ENCODE measurements at regions not wholly inside any gene's neighbourhood (a gene's known extent, or its start where the extent isn't known, plus 50 kb on each side); places are given as distances from the start of the nearest gene placed in this dataset.

GRCh38 chr6:16868968-16869367, 107.7 kb upstream of the ATXN1 start:
- H3K36me3 Mint-ChIP-seq (ENCODE audit: insufficient read depth in 2 of 2): no peaks in the 10 kb centered on the region
- no peak overlapping the region for H3K27ac Mint-ChIP-seq
- no peaks in the 10 kb centered on the region for H3K9me3 Mint-ChIP-seq
- no peak for DNase-seq
- H3K27me3 Mint-ChIP-seq (ENCODE audit: low read depth): peaks cover 42% of the 10 kb centered on the region
- ATAC-seq (replicated peaks in 1 of 2): no peak
- H3K4me3 Mint-ChIP-seq: no peak overlapping the region
- no peaks in the 10 kb centered on the region for H3K4me1 Mint-ChIP-seq (ENCODE audit: low read depth)

- H3K4me3 Mint-ChIP-seq: no peak overlapping the region
- no peaks in the 10 kb centered on the region for H3K36me3 Mint-ChIP-seq (ENCODE audit: insufficient read depth in 2 of 2)
- peaks cover 32% of the 10 kb centered on the region for H3K27me3 Mint-ChIP-seq (ENCODE audit: low read depth)
- DNase-seq: no peak
- ATAC-seq (replicated peaks in 1 of 2): no peak
- H3K9me3 Mint-ChIP-seq: no peaks in the 10 kb centered on the region
- H3K4me1 Mint-ChIP-seq (ENCODE audit: low read depth): peaks cover 6% of the 10 kb centered on the region
- no peak overlapping the region for H3K27ac Mint-ChIP-seq
Observed at GRCh38 chr6:16857969-16858592, 96.8 kb upstream of the ATXN1 start.

- no peak overlapping the region for H3K4me3 Mint-ChIP-seq
- ATAC-seq (replicated peaks in 1 of 2) (no peak), DNase-seq (no peak)
- H3K27me3 Mint-ChIP-seq (ENCODE audit: low read depth): peaks cover 45% of the 10 kb centered on the region
- no peaks in the 10 kb centered on the region for H3K9me3 Mint-ChIP-seq
- peaks cover 24% of the 10 kb centered on the region for H3K4me1 Mint-ChIP-seq (ENCODE audit: low read depth)
- no peak overlapping the region for H3K27ac Mint-ChIP-seq
- H3K36me3 Mint-ChIP-seq (ENCODE audit: insufficient read depth in 2 of 2): no peaks in the 10 kb centered on the region
Observed at GRCh38 chr6:16855460-16855859, 94.2 kb upstream of the ATXN1 start.

GRCh38 chr6:16854986-16855385, 93.7 kb upstream of the ATXN1 start:
- ATAC-seq (replicated peaks in 1 of 2): peak; percentile 53 to 58
- Mint-ChIP-seq H3K4me1 (ENCODE audit: low read depth) (peaks cover 25% of the 10 kb centered on the region), H3K27ac (no peak overlapping the region), H3K9me3 (no peaks in the 10 kb centered on the region), H3K36me3 (ENCODE audit: insufficient read depth in 2 of 2) (no peaks in the 10 kb centered on the region), H3K27me3 (ENCODE audit: low read depth) (peaks cover 50% of the 10 kb centered on the region), H3K4me3 (no peak overlapping the region)
- DNase-seq: no peak

- Mint-ChIP-seq H3K27ac (no peak overlapping the region), H3K4me3 (no peak overlapping the region), H3K36me3 (ENCODE audit: insufficient read depth in 2 of 2) (no peaks in the 10 kb centered on the region), H3K9me3 (no peaks in the 10 kb centered on the region), H3K27me3 (ENCODE audit: low read depth) (peaks cover 70% of the 10 kb centered on the region), H3K4me1 (ENCODE audit: low read depth) (peaks cover 39% of the 10 kb centered on the region)
- ATAC-seq (replicated peaks in 1 of 2) (no peak), DNase-seq (no peak)
Observed at GRCh38 chr6:16852671-16853070, 91.4 kb upstream of the ATXN1 start.

GRCh38 chr6:16851758-16852157, 90.5 kb upstream of the ATXN1 start:
- ATAC-seq (replicated peaks in 1 of 2): peak; percentile 41 to 78
- no peaks in the 10 kb centered on the region for H3K36me3 Mint-ChIP-seq (ENCODE audit: insufficient read depth in 2 of 2)
- peak overlapping the region in 1 of 2 donors; percentile 23 for H3K4me3 Mint-ChIP-seq
- no peak for DNase-seq
- H3K4me1 Mint-ChIP-seq (ENCODE audit: low read depth): peaks cover 39% of the 10 kb centered on the region
- no peaks in the 10 kb centered on the region for H3K9me3 Mint-ChIP-seq
- H3K27me3 Mint-ChIP-seq (ENCODE audit: low read depth): peaks cover 70% of the 10 kb centered on the region
- H3K27ac Mint-ChIP-seq: no peak overlapping the region

- H3K4me1 Mint-ChIP-seq (ENCODE audit: low read depth): peaks cover 39% of the 10 kb centered on the region
- no peaks in the 10 kb centered on the region for H3K9me3 Mint-ChIP-seq
- DNase-seq (no peak), ATAC-seq (replicated peaks in 1 of 2) (no peak)
- H3K36me3 Mint-ChIP-seq (ENCODE audit: insufficient read depth in 2 of 2): no peaks in the 10 kb centered on the region
- peaks cover 63% of the 10 kb centered on the region for H3K27me3 Mint-ChIP-seq (ENCODE audit: low read depth)
- H3K4me3 Mint-ChIP-seq: no peak overlapping the region
- H3K27ac Mint-ChIP-seq: no peak overlapping the region
Observed at GRCh38 chr6:16851044-16851540, 89.8 kb upstream of the ATXN1 start.

GRCh38 chr6:16850681-16851026, 89.4 kb upstream of the ATXN1 start:
- H3K27me3 Mint-ChIP-seq (ENCODE audit: low read depth): peaks cover 60% of the 10 kb centered on the region
- no peaks in the 10 kb centered on the region for H3K9me3 Mint-ChIP-seq
- H3K4me1 Mint-ChIP-seq (ENCODE audit: low read depth): peaks cover 39% of the 10 kb centered on the region
- H3K27ac Mint-ChIP-seq: no peak overlapping the region
- ATAC-seq (replicated peaks in 1 of 2) (no peak), DNase-seq (no peak)
- no peaks in the 10 kb centered on the region for H3K36me3 Mint-ChIP-seq (ENCODE audit: insufficient read depth in 2 of 2)
- no peak overlapping the region for H3K4me3 Mint-ChIP-seq

- H3K27me3 Mint-ChIP-seq (ENCODE audit: low read depth): peaks cover 55% of the 10 kb centered on the region
- ATAC-seq (replicated peaks in 1 of 2) (no peak), DNase-seq (no peak)
- H3K4me1 Mint-ChIP-seq (ENCODE audit: low read depth): peaks cover 35% of the 10 kb centered on the region
- no peak overlapping the region for H3K4me3 Mint-ChIP-seq
- H3K9me3 Mint-ChIP-seq: no peaks in the 10 kb centered on the region
- H3K36me3 Mint-ChIP-seq (ENCODE audit: insufficient read depth in 2 of 2): no peaks in the 10 kb centered on the region
- H3K27ac Mint-ChIP-seq: no peak overlapping the region
Observed at GRCh38 chr6:16849988-16850680, 88.9 kb upstream of the ATXN1 start.

- Mint-ChIP-seq H3K27ac (peak overlapping the region; percentile 43), H3K4me1 (ENCODE audit: low read depth) (peaks cover 32% of the 10 kb centered on the region), H3K27me3 (ENCODE audit: low read depth) (peaks cover 51% of the 10 kb centered on the region), H3K36me3 (ENCODE audit: insufficient read depth in 2 of 2) (no peaks in the 10 kb centered on the region), H3K9me3 (no peaks in the 10 kb centered on the region), H3K4me3 (peak overlapping the region in 1 of 2 donors; percentile 15)
- no peak for DNase-seq
- no peak for ATAC-seq (replicated peaks in 1 of 2)
Observed at GRCh38 chr6:16849280-16849987, 88.2 kb upstream of the ATXN1 start.

- Mint-ChIP-seq H3K36me3 (ENCODE audit: insufficient read depth in 2 of 2) (no peaks in the 10 kb centered on the region), H3K27ac (no peak overlapping the region), H3K4me1 (ENCODE audit: low read depth) (peaks cover 24% of the 10 kb centered on the region), H3K9me3 (no peaks in the 10 kb centered on the region), H3K4me3 (no peak overlapping the region), H3K27me3 (ENCODE audit: low read depth) (peaks cover 35% of the 10 kb centered on the region)
- DNase-seq (no peak), ATAC-seq (replicated peaks in 1 of 2) (no peak)
Observed at GRCh38 chr6:16846399-16846778, 85.1 kb upstream of the ATXN1 start.

- peaks cover 16% of the 10 kb centered on the region for H3K4me1 Mint-ChIP-seq (ENCODE audit: low read depth)
- DNase-seq (no peak), ATAC-seq (replicated peaks in 1 of 2) (no peak)
- no peaks in the 10 kb centered on the region for H3K36me3 Mint-ChIP-seq (ENCODE audit: insufficient read depth in 2 of 2)
- H3K9me3 Mint-ChIP-seq: no peaks in the 10 kb centered on the region
- peaks cover 18% of the 10 kb centered on the region for H3K27me3 Mint-ChIP-seq (ENCODE audit: low read depth)
- no peak overlapping the region for H3K4me3 Mint-ChIP-seq
- H3K27ac Mint-ChIP-seq: no peak overlapping the region
Observed at GRCh38 chr6:16844183-16844582, 82.9 kb upstream of the ATXN1 start.

- Mint-ChIP-seq H3K36me3 (ENCODE audit: insufficient read depth in 2 of 2) (no peaks in the 10 kb centered on the region), H3K4me1 (ENCODE audit: low read depth) (peaks cover 17% of the 10 kb centered on the region), H3K9me3 (no peaks in the 10 kb centered on the region), H3K27ac (no peak overlapping the region), H3K4me3 (no peak overlapping the region), H3K27me3 (ENCODE audit: low read depth) (peaks cover 5% of the 10 kb centered on the region)
- no peak for DNase-seq
- ATAC-seq (replicated peaks in 1 of 2): no peak
Observed at GRCh38 chr6:16842676-16843075, 81.4 kb upstream of the ATXN1 start.
